Progenitor cell of endocrine pancreas (in vitro differentiated cells): ENCODE measurements at regions not wholly inside any gene's neighbourhood (a gene's known extent, or its start where the extent isn't known, plus 50 kb on each side); places are given as distances from the start of the nearest gene placed in this dataset.

ENCODE experiments used
- DNase-seq: peaks from one replicate; pipeline ENCODE4 v3.0.0; 2021; ENCODE audit warnings: low spot score; ENCODE audit not compliant: unreplicated experiment
- H3K27ac Mint-ChIP-seq: 2 replicates; pipeline ENCODE4 v1.8.0; 2021; ENCODE audit warnings: mild to moderate bottlenecking, moderate library complexity, mixed read lengths
- H3K27me3 Mint-ChIP-seq: 2 replicates; pipeline ENCODE4 v1.8.0; 2021; ENCODE audit warnings: mixed read lengths
- H3K36me3 Mint-ChIP-seq: 2 replicates; pipeline ENCODE4 v1.8.0; 2022; ENCODE audit warnings: mixed read lengths; ENCODE audit not compliant: insufficient read depth
- H3K4me1 Mint-ChIP-seq: 2 replicates; pipeline ENCODE4 v1.8.0; 2021; ENCODE audit warnings: low read depth, mixed read lengths
- H3K4me3 Mint-ChIP-seq: 2 replicates; pipeline ENCODE4 v1.8.0; 2021; ENCODE audit warnings: low read depth, mild to moderate bottlenecking, moderate library complexity, mixed read lengths
- H3K9me3 Mint-ChIP-seq: 2 replicates; pipeline ENCODE4 v1.8.0; 2021; ENCODE audit warnings: low read depth, mixed read lengths
- TF ChIP-seq, protein P1 (sequence below): fragments of 200-600 bp; sonication (generic); IDR thresholded peaks from one replicate; pipeline ENCODE4 v1.5.0; 2021; ENCODE audit warnings: antibody characterized with exemption, mild to moderate bottlenecking; ENCODE audit not compliant: unreplicated experiment

DNA sequence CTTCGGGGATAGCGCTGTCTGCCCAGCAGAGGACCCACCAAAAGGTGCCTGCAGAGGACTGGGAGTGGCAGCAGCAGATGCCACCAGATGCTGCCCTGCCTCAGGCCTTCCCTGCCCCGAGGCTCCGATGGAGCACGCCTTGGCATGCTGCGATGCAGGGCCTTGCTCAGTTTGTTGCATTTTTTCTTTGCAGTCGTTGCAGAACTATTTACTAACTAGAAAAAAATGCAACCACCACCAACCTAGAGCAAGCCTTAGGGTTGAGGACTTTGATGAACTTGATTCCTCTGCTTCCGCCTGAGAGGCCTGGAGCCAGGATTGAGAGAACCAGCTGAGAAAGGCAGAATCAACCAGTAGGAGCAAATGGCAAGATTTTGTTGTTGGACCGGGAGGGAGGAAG, 585.6 kb upstream of the MKI67 start:
- no peak for DNase-seq
- no peak overlapping the region for H3K4me3 Mint-ChIP-seq
- TF ChIP-seq, protein P1, sequence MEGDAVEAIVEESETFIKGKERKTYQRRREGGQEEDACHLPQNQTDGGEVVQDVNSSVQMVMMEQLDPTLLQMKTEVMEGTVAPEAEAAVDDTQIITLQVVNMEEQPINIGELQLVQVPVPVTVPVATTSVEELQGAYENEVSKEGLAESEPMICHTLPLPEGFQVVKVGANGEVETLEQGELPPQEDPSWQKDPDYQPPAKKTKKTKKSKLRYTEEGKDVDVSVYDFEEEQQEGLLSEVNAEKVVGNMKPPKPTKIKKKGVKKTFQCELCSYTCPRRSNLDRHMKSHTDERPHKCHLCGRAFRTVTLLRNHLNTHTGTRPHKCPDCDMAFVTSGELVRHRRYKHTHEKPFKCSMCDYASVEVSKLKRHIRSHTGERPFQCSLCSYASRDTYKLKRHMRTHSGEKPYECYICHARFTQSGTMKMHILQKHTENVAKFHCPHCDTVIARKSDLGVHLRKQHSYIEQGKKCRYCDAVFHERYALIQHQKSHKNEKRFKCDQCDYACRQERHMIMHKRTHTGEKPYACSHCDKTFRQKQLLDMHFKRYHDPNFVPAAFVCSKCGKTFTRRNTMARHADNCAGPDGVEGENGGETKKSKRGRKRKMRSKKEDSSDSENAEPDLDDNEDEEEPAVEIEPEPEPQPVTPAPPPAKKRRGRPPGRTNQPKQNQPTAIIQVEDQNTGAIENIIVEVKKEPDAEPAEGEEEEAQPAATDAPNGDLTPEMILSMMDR, result no peak
- H3K4me1 Mint-ChIP-seq, result peaks cover 3% of the 10 kb centered on the region
- H3K36me3 Mint-ChIP-seq, result no peaks in the 10 kb centered on the region
- H3K9me3 Mint-ChIP-seq, result no peaks in the 10 kb centered on the region
- no peak overlapping the region for H3K27ac Mint-ChIP-seq
- H3K27me3 Mint-ChIP-seq, result peaks cover 19% of the 10 kb centered on the region

DNA sequence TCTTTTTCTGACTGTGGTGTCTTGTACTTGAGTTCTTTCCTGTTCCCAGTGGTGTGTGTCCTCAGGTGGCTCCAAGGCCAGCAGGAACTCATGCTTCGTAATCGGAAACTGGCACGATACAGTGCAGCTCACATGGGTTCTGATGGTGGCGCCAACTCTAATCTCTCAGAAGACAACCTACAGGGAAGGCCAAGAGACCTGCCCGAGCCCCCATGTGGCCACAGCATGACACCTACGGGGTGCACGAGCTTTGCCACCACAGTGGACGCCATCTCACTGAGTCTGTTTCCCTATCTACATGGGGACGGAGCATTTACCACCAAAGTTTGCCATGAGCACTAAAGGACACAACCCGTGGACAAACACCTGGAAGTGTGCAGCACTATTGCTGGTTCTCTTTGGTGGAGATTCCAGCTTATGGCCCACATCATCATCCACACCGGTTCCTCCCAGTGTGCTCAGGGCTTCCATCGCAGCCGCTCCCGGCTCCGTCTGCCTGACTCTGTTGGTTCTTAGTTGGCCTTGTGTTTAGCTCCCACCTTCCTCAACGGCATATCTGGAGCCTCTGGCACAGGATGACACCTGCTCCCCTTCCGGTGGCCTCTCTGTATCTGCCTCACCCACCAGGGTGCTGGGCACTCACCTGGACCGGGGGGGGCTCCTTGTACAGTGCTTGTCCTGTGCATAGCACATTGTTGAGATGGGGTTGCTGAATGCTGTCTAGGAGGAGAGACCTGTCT, 586.6 kb upstream of the MKI67 start:
- Mint-ChIP-seq H3K27me3 (peaks cover 19% of the 10 kb centered on the region), H3K4me1 (peaks cover 2% of the 10 kb centered on the region), H3K27ac (no peak overlapping the region), H3K36me3 (no peaks in the 10 kb centered on the region), H3K9me3 (no peaks in the 10 kb centered on the region), H3K4me3 (no peak overlapping the region)
- TF ChIP-seq, protein P1, result no peak
- no peak for DNase-seq

DNA sequence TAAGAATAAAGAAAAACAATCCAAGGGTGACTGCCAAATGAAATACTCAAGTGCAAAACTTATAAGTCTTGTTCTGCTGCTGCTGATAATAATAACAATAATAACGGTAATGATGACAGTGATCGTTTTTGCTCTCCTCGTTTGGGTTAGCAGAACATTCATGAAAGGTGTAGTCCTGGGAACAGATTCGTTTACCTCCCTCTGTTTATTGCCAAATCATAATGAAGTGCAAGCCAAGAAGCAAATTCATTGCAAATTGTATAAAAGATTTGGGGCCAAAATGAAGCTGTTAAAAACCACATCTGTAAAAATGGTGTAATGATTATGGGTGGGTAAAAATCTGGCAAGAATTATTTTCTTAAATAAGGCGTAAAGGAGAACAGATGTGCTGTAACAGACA, 587.2 kb upstream of the MKI67 start:
- Mint-ChIP-seq H3K9me3 (no peaks in the 10 kb centered on the region), H3K27ac (no peak overlapping the region), H3K4me3 (no peak overlapping the region), H3K4me1 (peaks cover 1% of the 10 kb centered on the region), H3K36me3 (no peaks in the 10 kb centered on the region), H3K27me3 (peaks cover 19% of the 10 kb centered on the region)
- DNase-seq, result no peak
- TF ChIP-seq, protein P1, result no peak

DNA sequence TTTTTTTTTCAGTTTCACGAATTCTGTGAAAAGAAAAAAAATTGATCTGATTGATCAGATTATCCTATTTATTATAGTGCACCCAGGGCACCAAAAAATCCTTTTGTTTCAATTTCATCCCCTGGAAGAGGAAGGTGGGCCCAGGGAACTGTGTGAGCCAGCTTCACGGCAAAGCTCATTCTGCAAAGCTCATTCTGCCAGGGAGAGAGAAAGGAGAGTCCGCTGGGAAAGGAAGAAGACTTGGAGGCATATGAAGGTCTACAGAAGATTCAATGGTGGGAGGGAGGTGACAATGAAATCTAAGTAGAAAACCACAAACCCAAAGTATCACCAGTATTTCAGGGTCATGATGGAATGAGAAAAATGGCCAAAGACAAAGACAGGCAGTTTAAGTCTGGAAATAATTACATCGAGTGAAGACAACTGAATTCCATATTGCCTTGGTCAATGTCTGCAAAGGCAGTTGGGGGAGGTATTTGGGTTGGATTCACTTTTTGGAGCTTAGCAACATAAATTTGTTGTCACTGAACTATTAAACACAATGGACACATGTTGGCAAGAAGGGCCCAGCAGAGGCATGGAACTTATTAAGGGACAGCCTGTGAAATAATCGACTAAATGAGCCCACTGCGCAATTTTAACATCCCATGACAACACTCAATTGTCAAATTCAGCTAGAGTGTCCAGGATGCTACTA, 587.8 kb upstream of the MKI67 start:
- peaks cover 1% of the 10 kb centered on the region for H3K4me1 Mint-ChIP-seq
- H3K4me3 Mint-ChIP-seq, result no peak overlapping the region
- TF ChIP-seq, protein P1, result no peak
- H3K27me3 Mint-ChIP-seq, result peaks cover 22% of the 10 kb centered on the region
- H3K9me3 Mint-ChIP-seq, result no peaks in the 10 kb centered on the region
- H3K27ac Mint-ChIP-seq, result no peak overlapping the region
- DNase-seq, result no peak
- no peaks in the 10 kb centered on the region for H3K36me3 Mint-ChIP-seq

DNA sequence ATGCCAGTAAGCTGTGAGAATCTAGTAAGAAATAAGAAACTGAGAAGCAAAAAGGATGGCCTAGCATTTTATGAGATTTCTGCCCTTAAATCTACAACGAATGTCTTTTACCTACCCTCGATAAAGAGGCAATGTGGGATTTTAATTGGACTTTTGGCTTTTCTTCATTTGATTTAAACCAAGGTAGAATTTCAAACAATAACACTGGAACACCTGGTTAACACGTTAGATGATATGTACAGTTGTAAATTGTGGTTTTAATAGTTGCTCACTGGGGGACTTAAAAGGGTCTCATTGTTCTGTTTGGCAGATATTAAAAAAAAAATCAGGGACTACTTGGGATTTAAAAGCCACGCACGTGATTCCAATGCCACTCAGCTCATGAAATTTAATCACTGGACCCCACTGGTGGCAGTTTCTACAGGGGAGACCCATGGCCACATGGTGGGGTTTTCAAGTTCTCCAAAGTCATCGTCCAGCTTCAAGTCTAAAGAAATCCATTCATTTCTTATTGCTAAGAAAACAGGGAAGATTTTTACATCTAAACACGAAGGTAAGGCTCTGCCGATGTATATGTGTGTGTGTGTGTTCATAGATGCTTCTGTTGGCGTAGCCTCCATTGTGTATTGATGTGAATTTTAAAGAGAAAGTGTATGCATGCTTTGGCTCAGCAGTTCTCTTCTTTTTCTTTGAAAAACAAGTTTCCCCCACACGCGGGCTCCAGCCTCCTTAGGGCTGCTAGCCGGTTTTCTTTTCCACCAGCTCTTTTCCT, 588.6 kb upstream of the MKI67 start:
- TF ChIP-seq, protein P1, result no peak
- H3K9me3 Mint-ChIP-seq, result no peaks in the 10 kb centered on the region
- H3K36me3 Mint-ChIP-seq, result no peaks in the 10 kb centered on the region
- H3K4me1 Mint-ChIP-seq, result no peaks in the 10 kb centered on the region
- H3K27ac Mint-ChIP-seq, result no peak overlapping the region
- no peak for DNase-seq
- H3K4me3 Mint-ChIP-seq, result no peak overlapping the region
- peaks cover 18% of the 10 kb centered on the region for H3K27me3 Mint-ChIP-seq
